IMR-90 (cell line): ENCODE measurements at regions not wholly inside any gene's neighbourhood (a gene's known extent, or its start where the extent isn't known, plus 50 kb on each side); places are given as distances from the start of the nearest gene placed in this dataset.

ENCODE experiments used
- ATAC-seq: fragments of 200-7000 bp; cut with Tn5 transposase; 2 replicates; pipeline ENCODE4 v1.9.1; 2020; ENCODE audit warnings: low read depth, mild to moderate bottlenecking, moderate library complexity
- BruUV-seq: library from RNA; stranded (reverse); fragments of 400-500 nt; replicated peaks from 2 replicates; lab custom pipeline; 2021; lab: Mats Ljungman, UMichigan
- CTCF ChIA-PET: fragments of 300-600 bp; formaldehyde crosslinking; extraction: SDS; loops from one replicate; lab custom pipeline; 2021; ENCODE audit warnings: antibody characterized with exemption; lab: Yijun Ruan, JAX
- POLR2A ChIA-PET: fragments of 300-600 bp; sonication (Branson Sonifier 250); formaldehyde crosslinking; loops from one replicate; lab custom pipeline; 2022; ENCODE audit warnings: antibody characterized with exemption; ENCODE audit not compliant: unreplicated experiment; lab: Charles Lee
- DNase-seq: peaks from one replicate; pipeline ENCODE4 v3.0.0; 2013
- H2AFZ ChIP-seq: replicated peaks from 2 replicates; pipeline ENCODE3; 2013; ENCODE audit warnings: low read length, mild to moderate bottlenecking; ENCODE audit not compliant: poor library complexity
- H2AK5ac ChIP-seq: 2 replicates; pipeline ENCODE4 v1.6.1; 2013; ENCODE audit warnings: low read depth, low read length, inconsistent platforms
- H2AK9ac ChIP-seq: replicated peaks from 2 replicates; pipeline ENCODE3; 2013; ENCODE audit warnings: mild to moderate bottlenecking, low read depth, low read length, moderate library complexity; ENCODE audit not compliant: poor library complexity
- H2BK120ac ChIP-seq: 2 replicates; pipeline ENCODE4 v1.6.1; 2013; ENCODE audit warnings: low read depth, low read length, inconsistent platforms
- H2BK15ac ChIP-seq: 3 replicates; pipeline ENCODE4 v1.6.1; 2013; ENCODE audit warnings: low read depth, low read length, inconsistent platforms
- H2BK20ac ChIP-seq: 2 replicates; pipeline ENCODE4 v1.6.1; 2013; ENCODE audit warnings: low read depth, mild to moderate bottlenecking, inconsistent platforms, low read length, moderate library complexity
- H2BK5ac ChIP-seq: 2 replicates; pipeline ENCODE4 v1.6.1; 2013; ENCODE audit warnings: mild to moderate bottlenecking, low read depth, low read length, inconsistent platforms; ENCODE audit not compliant: poor library complexity, severe bottlenecking
- H3K14ac ChIP-seq: replicated peaks from 2 replicates; pipeline ENCODE4 v1.6.1; 2013; ENCODE audit warnings: low read depth, low read length, inconsistent platforms
- H3K18ac ChIP-seq: 2 replicates; pipeline ENCODE4 v1.6.1; 2013; ENCODE audit warnings: low read depth, low read length, control low read depth
- H3K23ac ChIP-seq: 2 replicates; pipeline ENCODE4 v1.6.1; 2013; ENCODE audit warnings: low read depth, low read length, inconsistent platforms
- H3K27ac ChIP-seq: 2 replicates; pipeline ENCODE4 v1.5.1; 2013; ENCODE audit warnings: mild to moderate bottlenecking, control low read depth, low read length; ENCODE audit not compliant: insufficient read depth
- H3K27me3 ChIP-seq: 2 replicates; pipeline ENCODE4 v1.6.1; 2013; ENCODE audit warnings: low read length; ENCODE audit not compliant: control insufficient read depth, insufficient read depth
- H3K36me3 ChIP-seq: 2 replicates; pipeline ENCODE4 v1.6.1; 2013; ENCODE audit warnings: low read length, mixed read lengths; ENCODE audit not compliant: control insufficient read depth, insufficient read depth
- H3K4ac ChIP-seq: 2 replicates; pipeline ENCODE4 v1.6.1; 2013; ENCODE audit warnings: low read depth, low read length, inconsistent platforms
- H3K4me1 ChIP-seq: 2 replicates; pipeline ENCODE4 v1.6.1; 2013; ENCODE audit warnings: low read length, mixed read lengths; ENCODE audit not compliant: control insufficient read depth, insufficient read depth
- H3K4me2 ChIP-seq: 2 replicates; pipeline ENCODE4 v1.6.1; 2013; ENCODE audit warnings: low read depth, mild to moderate bottlenecking, control low read depth, low read length, moderate library complexity
- H3K4me3 ChIP-seq: 2 replicates; pipeline ENCODE4 v1.5.1; 2013; ENCODE audit warnings: low read depth, mild to moderate bottlenecking, control low read depth, low read length, moderate library complexity; ENCODE audit not compliant: insufficient read depth
- H3K56ac ChIP-seq: 2 replicates; pipeline ENCODE4 v1.6.1; 2013; ENCODE audit warnings: low read length, inconsistent platforms; ENCODE audit not compliant: insufficient read depth; ENCODE audit errors: extremely low read depth
- H3K79me1 ChIP-seq, 2 experiments: 2 replicates each; pipeline ENCODE4 v1.6.1; 2013; ENCODE audit warnings: low read length in 2 of 2, inconsistent platforms in 1 of 2, low read depth in 1 of 2
- H3K9ac ChIP-seq: 2 replicates; pipeline ENCODE4 v1.6.1; 2013; ENCODE audit warnings: low read depth, low read length, control low read depth
- H3K9me1 ChIP-seq: 2 replicates; pipeline ENCODE4 v1.6.1; 2013; ENCODE audit warnings: low read length, inconsistent platforms; ENCODE audit not compliant: insufficient read depth
- H3K9me3 ChIP-seq: 2 replicates; pipeline ENCODE4 v1.6.1; 2013; ENCODE audit warnings: low read length; ENCODE audit not compliant: control insufficient read depth, insufficient read depth
- H4K20me1 ChIP-seq: 2 replicates; pipeline ENCODE4 v1.6.1; 2013; ENCODE audit warnings: low read length, inconsistent platforms; ENCODE audit not compliant: insufficient read depth
- H4K5ac ChIP-seq: 2 replicates; pipeline ENCODE4 v1.6.1; 2013; ENCODE audit warnings: mild to moderate bottlenecking, low read depth, low read length, control low read depth
- H4K8ac ChIP-seq, 2 experiments: 2 replicates each; pipeline ENCODE4 v1.6.1; 2013; ENCODE audit warnings: low read depth in 2 of 2, low read length in 2 of 2, control low read depth in 1 of 2, inconsistent platforms in 1 of 2
- H4K91ac ChIP-seq: 2 replicates; pipeline ENCODE4 v1.6.1; 2013; ENCODE audit warnings: low read depth, low read length, inconsistent platforms; ENCODE audit not compliant: insufficient read depth
- BHLHE40 ChIP-seq: fragments of 150-350 bp; IDR thresholded peaks from 2 replicates; pipeline ENCODE4 v1.6.1; 2016; ENCODE audit warnings: mild to moderate bottlenecking, low read depth, low read length
- CEBPB ChIP-seq: IDR thresholded peaks from 2 replicates; pipeline ENCODE4 v1.6.1; 2012; ENCODE audit warnings: low read depth, low read length, improper control_type of control experiment
- CHD1 ChIP-seq: IDR thresholded peaks from 2 replicates; pipeline ENCODE4 v1.6.1; 2012; ENCODE audit warnings: low read depth, low read length, improper control_type of control experiment
- CTCF ChIP-seq: conservative IDR thresholded peaks from 2 replicates; pipeline ENCODE4 v1.5.1; 2012; ENCODE audit warnings: mild to moderate bottlenecking, low read depth, low read length, improper control_type of control experiment
- ELK1 ChIP-seq: fragments of 150-350 bp; IDR thresholded peaks from 2 replicates; pipeline ENCODE4 v1.6.1; 2016; ENCODE audit warnings: low read depth, mild to moderate bottlenecking, low read length, moderate library complexity, borderline replicate concordance
- FOS ChIP-seq: fragments of 150-350 bp; IDR thresholded peaks from 2 replicates; pipeline ENCODE4 v1.6.1; 2016; ENCODE audit warnings: low read depth, low read length
- MAZ ChIP-seq: IDR thresholded peaks from 2 replicates; pipeline ENCODE4 v1.6.1; 2012; ENCODE audit warnings: low read depth, mild to moderate bottlenecking, low read length, improper control_type of control experiment, moderate library complexity, borderline replicate concordance
- MXI1 ChIP-seq: IDR thresholded peaks from 2 replicates; pipeline ENCODE4 v1.6.1; 2012; ENCODE audit warnings: low read depth, mild to moderate bottlenecking, low read length, moderate library complexity, borderline replicate concordance
- NFE2L2 ChIP-seq: fragments of 150-350 bp; IDR thresholded peaks from 2 replicates; pipeline ENCODE4 v1.6.1; 2016; ENCODE audit warnings: low read depth, mild to moderate bottlenecking, low read length
- POLR2A ChIP-seq: IDR thresholded peaks from 2 replicates; pipeline ENCODE4 v1.6.1; 2012; ENCODE audit warnings: mild to moderate bottlenecking, low read depth, low read length
- RAD21 ChIP-seq: IDR thresholded peaks from 2 replicates; pipeline ENCODE4 v1.6.1; 2012; ENCODE audit warnings: low read length, improper control_type of control experiment
- RCOR1 ChIP-seq: IDR thresholded peaks from 2 replicates; pipeline ENCODE4 v1.6.1; 2012; ENCODE audit warnings: mild to moderate bottlenecking, low read length, improper control_type of control experiment; ENCODE audit not compliant: insufficient replicate concordance
- RFX5 ChIP-seq: IDR thresholded peaks from 2 replicates; pipeline ENCODE4 v1.8.0; 2012; ENCODE audit warnings: low read depth, mild to moderate bottlenecking, low read length, moderate library complexity
- SMC3 ChIP-seq: fragments of 150-350 bp; IDR thresholded peaks from 2 replicates; pipeline ENCODE4 v1.6.1; 2016; ENCODE audit warnings: low read depth, mild to moderate bottlenecking, antibody characterized with exemption, low read length, moderate library complexity
- USF2 ChIP-seq: fragments of 150-350 bp; IDR thresholded peaks from 2 replicates; pipeline ENCODE4 v1.6.1; 2017; ENCODE audit warnings: mild to moderate bottlenecking, antibody characterized with exemption, low read length, low read depth
- WGBS, 2 experiments: methylation state at CpG; one replicate each; pipeline versions ENCODE4 v1.1.5 to v1.1.7; 2013; ENCODE audit warnings: missing lambda C conversion rate in 2 of 2; ENCODE audit not compliant: insufficient read length in 1 of 2; ENCODE audit errors: extremely low coverage in 2 of 2; 5-methylcytosine and 5-hydroxymethylcytosine counted together
- dilution Hi-C: fragments of 300-500 bp; cut with HindIII; formaldehyde crosslinking; loops from one replicate; pipeline ENCODE4 v1.14.3; 2018; ENCODE audit warnings: low sequenced_read_pairs; ENCODE audit not compliant: unreplicated experiment
- in situ Hi-C: fragments of 300-500 bp; cut with MboI; formaldehyde crosslinking; loops from 3 replicates; pipeline ENCODE4 v1.14.3; 2019; ENCODE audit warnings: low sequenced_read_pairs, inconsistent platforms, mixed read lengths
- intact Hi-C: fragments of 100-400 bp; cut with micrococcal nuclease; formaldehyde crosslinking; loops from 2 replicates; pipeline ENCODE4 v1.10.0; 2022

GRCh38 chr11:70697701-70698100 is 299.4 kb downstream of the CTTN start:
- no peaks in the 10 kb centered on the region for H3K79me1 ChIP-seq
- no peaks in the 10 kb centered on the region for H3K36me3 ChIP-seq
- H2BK5ac ChIP-seq: no peak overlapping the region
- no peak overlapping the region for H2AFZ ChIP-seq
- H4K8ac ChIP-seq: no peak overlapping the region
- H3K14ac ChIP-seq: no peak overlapping the region
- H3K9me3 ChIP-seq: no peaks in the 10 kb centered on the region; the same call in 1 of the 2 replicates
- TF ChIP-seq CHD1 (no peak), FOS (no peak), POLR2A (no peak), RFX5 (no peak), RCOR1 (no peak), CTCF (no peak), ELK1 (no peak), MAZ (no peak), BHLHE40 (no peak), SMC3 (no peak), USF2 (no peak), RAD21 (no peak), MXI1 (no peak), CEBPB (no peak), NFE2L2 (no peak)
- peaks cover 4% of the 10 kb centered on the region for H4K20me1 ChIP-seq
- no peaks in the 10 kb centered on the region for H3K27me3 ChIP-seq
- no peak overlapping the region for H3K4ac ChIP-seq
- ChIA-PET POLR2A (no interaction called here), CTCF (no interaction called here)
- peak overlapping the region; percentile 55 for H2AK9ac ChIP-seq
- no TSS peak for BruUV-seq
- dilution Hi-C loops (no loop called here), in situ Hi-C loops (no loop called here), intact Hi-C loops (no loop called here)
- H3K23ac ChIP-seq: no peak overlapping the region
- H3K4me1 ChIP-seq: peaks cover 9% of the 10 kb centered on the region; the same call in 1 of the 2 replicates
- no peak overlapping the region for H3K4me2 ChIP-seq
- no peak overlapping the region for H3K4me3 ChIP-seq
- H3K9ac ChIP-seq: no peak overlapping the region
- H3K56ac ChIP-seq: no peak overlapping the region
- no peak overlapping the region for H2BK120ac ChIP-seq
- H2AK5ac ChIP-seq: no peak overlapping the region
- H3K9me1 ChIP-seq: no peaks in the 10 kb centered on the region
- H4K91ac ChIP-seq: no peak overlapping the region
- DNase-seq (no peak), ATAC-seq (no peak)
- no peak overlapping the region for H3K18ac ChIP-seq
- WGBS, 2 experiments: 29% methylated on average over 1 of the region's 8 CpGs; no CpG with 5 or more reads in 1 of the 2 experiments
- H4K5ac ChIP-seq: no peak overlapping the region
- no peak overlapping the region for H2BK15ac ChIP-seq
- H2BK20ac ChIP-seq: no peak overlapping the region
- H3K27ac ChIP-seq: no peak overlapping the region
